ENCODE measurements at regions not wholly inside any gene's neighbourhood (a gene's known extent, or its start where the extent isn't known, plus 50 kb on each side); places are given as distances from the start of the nearest gene placed in this dataset.
A peak's percentile ranks its signal among the peaks of the same experiment; 100 is the strongest.

DNA sequence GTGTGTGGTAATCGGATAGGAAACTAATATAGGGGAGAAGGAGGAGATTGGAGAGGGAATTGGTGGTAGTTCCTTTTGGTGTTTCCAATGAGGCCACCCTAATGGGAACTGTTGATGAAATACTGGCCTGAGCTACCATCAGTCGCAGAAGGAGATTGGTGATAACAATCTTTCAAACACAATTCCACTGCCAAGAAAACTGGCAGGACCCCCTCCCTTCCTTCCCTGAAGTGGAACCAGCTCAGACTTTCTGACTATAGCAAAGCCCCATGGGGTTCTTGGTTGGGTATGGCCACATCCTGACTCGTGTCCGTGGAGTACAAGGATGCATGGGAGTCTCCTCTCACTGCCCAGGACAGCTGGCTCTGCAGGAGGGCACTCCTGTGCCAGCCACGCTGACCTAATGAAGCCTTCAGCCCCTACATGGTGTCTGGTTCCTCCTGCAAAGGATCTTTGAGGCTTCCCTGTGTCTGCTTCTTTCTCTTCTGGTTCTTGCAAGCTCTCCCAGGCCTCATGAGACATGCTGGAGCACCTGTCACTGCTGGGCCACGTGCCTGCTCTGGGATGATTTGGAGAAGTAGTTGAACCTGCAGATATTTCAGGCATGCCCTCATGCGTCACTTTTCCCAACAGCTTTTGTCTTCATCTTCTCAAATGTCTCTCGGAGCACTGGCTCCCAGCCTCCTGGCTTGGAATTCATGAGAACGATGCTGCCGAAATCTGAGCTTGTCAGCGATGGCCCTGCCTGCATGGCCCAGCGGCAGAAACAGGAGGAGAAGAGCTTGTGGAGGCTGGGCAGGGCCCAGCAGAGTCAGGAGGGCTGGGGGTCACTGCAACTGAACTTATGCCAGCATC is 90.0 kb upstream of the ADPGK start:
- H3K27ac ChIP-seq (ENCODE audit: insufficient read depth, low read length) = no peak overlapping the region
- no peaks in the 10 kb centered on the region for H3K9me3 ChIP-seq (ENCODE audit: control insufficient read depth, insufficient read depth, low read depth, low read length)
- no peaks in the 10 kb centered on the region for H3K4me1 ChIP-seq (ENCODE audit: control insufficient read depth, extremely low read depth, insufficient read depth, low read length)
- no peaks in the 10 kb centered on the region for H3K79me2 ChIP-seq (ENCODE audit: control insufficient read depth, insufficient read depth, low read length)
- DNase-seq (ENCODE audit: low read depth in 2 of 2) = peak in 1 of 2 donors; percentile 3
- H3K27me3 ChIP-seq (ENCODE audit: control insufficient read depth, insufficient read depth, low read length) = no peaks in the 10 kb centered on the region
- no peak overlapping the region for H3K9ac ChIP-seq (ENCODE audit: insufficient read depth, low read length)
- H4K20me1 ChIP-seq (ENCODE audit: control insufficient read depth, extremely low read depth, insufficient read depth, low read length) = no peaks in the 10 kb centered on the region
- H3K4me2 ChIP-seq (ENCODE audit: extremely low read depth, insufficient read depth, low read length) = no peak overlapping the region
- H3K36me3 ChIP-seq (ENCODE audit: control insufficient read depth, insufficient read depth, low read length) = no peaks in the 10 kb centered on the region
- no peak for TF ChIP-seq EZH2 (IDR thresholded peaks at IDR 0.05; ENCODE audit: low read length, missing control alignments)
- TF ChIP-seq, protein P1, sequence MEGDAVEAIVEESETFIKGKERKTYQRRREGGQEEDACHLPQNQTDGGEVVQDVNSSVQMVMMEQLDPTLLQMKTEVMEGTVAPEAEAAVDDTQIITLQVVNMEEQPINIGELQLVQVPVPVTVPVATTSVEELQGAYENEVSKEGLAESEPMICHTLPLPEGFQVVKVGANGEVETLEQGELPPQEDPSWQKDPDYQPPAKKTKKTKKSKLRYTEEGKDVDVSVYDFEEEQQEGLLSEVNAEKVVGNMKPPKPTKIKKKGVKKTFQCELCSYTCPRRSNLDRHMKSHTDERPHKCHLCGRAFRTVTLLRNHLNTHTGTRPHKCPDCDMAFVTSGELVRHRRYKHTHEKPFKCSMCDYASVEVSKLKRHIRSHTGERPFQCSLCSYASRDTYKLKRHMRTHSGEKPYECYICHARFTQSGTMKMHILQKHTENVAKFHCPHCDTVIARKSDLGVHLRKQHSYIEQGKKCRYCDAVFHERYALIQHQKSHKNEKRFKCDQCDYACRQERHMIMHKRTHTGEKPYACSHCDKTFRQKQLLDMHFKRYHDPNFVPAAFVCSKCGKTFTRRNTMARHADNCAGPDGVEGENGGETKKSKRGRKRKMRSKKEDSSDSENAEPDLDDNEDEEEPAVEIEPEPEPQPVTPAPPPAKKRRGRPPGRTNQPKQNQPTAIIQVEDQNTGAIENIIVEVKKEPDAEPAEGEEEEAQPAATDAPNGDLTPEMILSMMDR (conservative IDR thresholded peaks at IDR 0.05 in 1 of 2, IDR thresholded peaks at IDR 0.05 in 1 of 2; ENCODE audit: low read depth in 1 of 2, low read length in 2 of 2) = no peak
- no peak overlapping the region for H3K4me3 ChIP-seq (replicated peaks in 1 of 4; ENCODE audit: control extremely low read depth in 1 of 4, insufficient read depth in 1 of 4, low read depth in 3 of 4, low read length in 4 of 4)
- H2AFZ ChIP-seq (ENCODE audit: low read length) = no peak overlapping the region

DNA sequence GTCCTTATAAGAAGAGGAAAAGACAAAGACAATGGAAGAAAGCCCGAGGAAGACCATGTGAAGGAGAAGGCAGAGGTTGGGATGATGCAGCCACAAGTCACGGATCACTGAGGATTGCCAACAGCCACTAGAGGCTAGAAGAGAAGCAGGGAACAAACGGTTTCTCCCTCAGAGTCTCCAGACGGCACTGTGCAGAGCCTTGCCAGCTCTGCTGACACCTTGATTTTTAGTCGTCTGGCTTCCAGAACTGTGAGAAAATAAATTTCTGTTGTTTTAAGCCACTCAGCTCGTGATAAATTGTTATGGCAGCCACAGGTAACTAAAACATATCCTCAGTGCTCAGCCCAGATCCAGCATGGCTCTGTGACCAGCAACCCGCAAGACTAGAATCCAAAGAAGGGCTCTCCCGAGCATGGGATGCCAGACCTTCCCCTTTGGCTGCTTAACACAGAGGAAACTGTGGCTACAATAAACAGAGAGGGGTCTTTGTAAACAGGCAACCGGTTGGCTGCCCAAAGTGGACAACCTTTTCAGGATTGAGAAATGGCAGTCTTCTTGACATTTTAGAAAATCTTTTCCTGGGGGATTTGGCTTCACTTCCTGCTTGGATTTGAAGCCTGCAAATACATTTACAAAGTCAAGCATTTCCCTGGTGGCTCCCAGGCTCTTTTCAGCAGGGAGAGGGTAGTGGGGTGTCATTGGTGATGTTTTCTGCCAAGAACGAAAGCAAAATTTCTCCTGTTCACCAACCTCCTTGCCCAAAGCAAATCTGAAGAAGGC is 88.7 kb upstream of the ADPGK start:
- H3K4me2 ChIP-seq (ENCODE audit: extremely low read depth, insufficient read depth, low read length) = no peak overlapping the region
- no peak overlapping the region for H3K27ac ChIP-seq (ENCODE audit: insufficient read depth, low read length)
- DNase-seq (ENCODE audit: low read depth in 2 of 2) = no peak
- no peaks in the 10 kb centered on the region for H3K36me3 ChIP-seq (ENCODE audit: control insufficient read depth, insufficient read depth, low read length)
- H3K9ac ChIP-seq (ENCODE audit: insufficient read depth, low read length) = no peak overlapping the region
- H3K9me3 ChIP-seq (ENCODE audit: control insufficient read depth, insufficient read depth, low read depth, low read length) = no peaks in the 10 kb centered on the region
- no peak overlapping the region for H2AFZ ChIP-seq (ENCODE audit: low read length)
- no peaks in the 10 kb centered on the region for H3K79me2 ChIP-seq (ENCODE audit: control insufficient read depth, insufficient read depth, low read length)
- no peak for TF ChIP-seq EZH2 (IDR thresholded peaks at IDR 0.05; ENCODE audit: low read length, missing control alignments)
- TF ChIP-seq, protein P1 (conservative IDR thresholded peaks at IDR 0.05 in 1 of 2, IDR thresholded peaks at IDR 0.05 in 1 of 2; ENCODE audit: low read depth in 1 of 2, low read length in 2 of 2) = no peak
- no peak overlapping the region for H3K4me3 ChIP-seq (replicated peaks in 1 of 4; ENCODE audit: control extremely low read depth in 1 of 4, insufficient read depth in 1 of 4, low read depth in 3 of 4, low read length in 4 of 4)
- H3K4me1 ChIP-seq (ENCODE audit: control insufficient read depth, extremely low read depth, insufficient read depth, low read length) = no peaks in the 10 kb centered on the region
- no peaks in the 10 kb centered on the region for H4K20me1 ChIP-seq (ENCODE audit: control insufficient read depth, extremely low read depth, insufficient read depth, low read length)
- H3K27me3 ChIP-seq (ENCODE audit: control insufficient read depth, insufficient read depth, low read length) = no peaks in the 10 kb centered on the region

DNA sequence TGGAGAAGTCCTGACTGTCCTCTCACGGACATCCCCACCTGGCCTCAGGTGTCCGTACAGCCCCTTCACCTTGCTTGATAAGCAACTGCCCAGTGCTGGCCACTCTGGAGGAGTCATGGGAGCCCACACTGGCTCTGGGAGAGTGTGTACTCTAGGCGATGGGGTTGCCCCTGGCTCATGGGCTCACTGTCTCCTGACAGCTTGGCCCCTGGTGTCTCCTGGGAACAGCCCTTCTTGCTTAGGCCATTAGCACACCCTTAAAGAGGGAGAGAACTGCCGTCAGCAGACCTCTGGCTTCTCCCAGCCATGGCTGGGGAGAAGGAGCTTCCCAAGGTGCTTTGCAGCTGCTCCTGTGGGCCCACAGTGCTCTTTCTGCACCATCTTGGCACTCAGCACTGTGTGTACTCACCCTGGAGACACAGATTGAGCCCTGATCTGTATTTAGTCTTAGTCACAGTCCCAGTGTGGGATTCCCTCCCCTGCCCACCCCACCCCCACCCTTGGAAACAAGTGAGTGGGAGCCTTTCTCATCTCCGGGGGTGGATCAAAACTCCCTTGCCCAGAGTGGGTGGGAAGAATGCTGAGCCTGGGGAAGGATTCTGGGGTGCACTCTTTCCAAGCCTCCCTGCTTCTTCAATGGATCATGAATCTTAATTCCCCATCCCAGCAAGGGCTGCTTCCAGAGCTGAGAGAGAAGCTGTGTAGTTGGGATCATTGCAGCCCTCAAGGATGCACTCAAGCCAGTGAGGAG is 83.5 kb upstream of the ADPGK start:
- Histone ChIP-seq H3K9me3 (ENCODE audit: control insufficient read depth, insufficient read depth, low read depth, low read length) (no peaks in the 10 kb centered on the region), H3K27me3 (ENCODE audit: control insufficient read depth, insufficient read depth, low read length) (no peaks in the 10 kb centered on the region), H4K20me1 (ENCODE audit: control insufficient read depth, extremely low read depth, insufficient read depth, low read length) (no peaks in the 10 kb centered on the region), H2AFZ (ENCODE audit: low read length) (no peak overlapping the region), H3K4me3 (replicated peaks in 1 of 4; ENCODE audit: control extremely low read depth in 1 of 4, insufficient read depth in 1 of 4, low read depth in 3 of 4, low read length in 4 of 4) (no peak overlapping the region), H3K79me2 (ENCODE audit: control insufficient read depth, insufficient read depth, low read length) (no peaks in the 10 kb centered on the region), H3K9ac (ENCODE audit: insufficient read depth, low read length) (no peak overlapping the region), H3K4me2 (ENCODE audit: extremely low read depth, insufficient read depth, low read length) (no peak overlapping the region), H3K36me3 (ENCODE audit: control insufficient read depth, insufficient read depth, low read length) (no peaks in the 10 kb centered on the region), H3K4me1 (ENCODE audit: control insufficient read depth, extremely low read depth, insufficient read depth, low read length) (no peaks in the 10 kb centered on the region), H3K27ac (ENCODE audit: insufficient read depth, low read length) (no peak overlapping the region)
- TF ChIP-seq, protein P1 (conservative IDR thresholded peaks at IDR 0.05 in 1 of 2, IDR thresholded peaks at IDR 0.05 in 1 of 2; ENCODE audit: low read depth in 1 of 2, low read length in 2 of 2) = no peak
- TF ChIP-seq EZH2 (IDR thresholded peaks at IDR 0.05; ENCODE audit: low read length, missing control alignments) = no peak
- DNase-seq (ENCODE audit: low read depth in 2 of 2) = no peak
